Stomach (tissue), 8 donors: ENCODE measurements at regions not wholly inside any gene's neighbourhood (a gene's known extent, or its start where the extent isn't known, plus 50 kb on each side); places are given as distances from the start of the nearest gene placed in this dataset.

Source experiments
- DNase-seq, 2 donors: peaks; one replicate each; pipeline versions ENCODE4 v3.0.0 to v3.0.0-alpha.2; 2013 to 2019
- H3K27ac ChIP-seq, 5 donors: fragments of 200-600 bp in 4 of 5; sonication (generic) in 4 of 5; one replicate each; pipeline ENCODE4 v1.5.1; 2013 to 2019; ENCODE audit warnings: mild to moderate bottlenecking in 1 of 5, moderate library complexity in 1 of 5
- H3K27me3 ChIP-seq, 3 donors: fragments of 200-600 bp; sonication (generic); one replicate each; pipeline ENCODE4 v1.5.1; 2017 to 2019; ENCODE audit warnings: mixed run types in 1 of 3
- H3K36me3 ChIP-seq, 4 donors: fragments of 200-600 bp; sonication (generic); 1 replicate in 3 of 4; 2 replicates in 1 of 4; pipeline ENCODE4 v1.5.1; 2016 to 2019
- H3K4me1 ChIP-seq, 4 donors: fragments of 200-600 bp; sonication (generic); one replicate each; pipeline ENCODE4 v1.5.1; 2016 to 2019
- H3K4me3 ChIP-seq, 4 donors: fragments of 200-600 bp; sonication (generic) in 3 of 4; one replicate each; pipeline ENCODE4 v1.5.1; 2016 to 2019; ENCODE audit warnings: mild to moderate bottlenecking in 1 of 4
- H3K9me3 ChIP-seq, 4 donors: fragments of 200-600 bp; sonication (generic); one replicate each; pipeline ENCODE4 v1.5.1; 2016 to 2019
- EP300 ChIP-seq: sonication (generic); formaldehyde crosslinking; IDR thresholded peaks from one replicate; pipeline ENCODE4 v1.6.1; 2017; ENCODE audit warnings: antibody characterized with exemption
- POLR2A ChIP-seq, 4 donors: fragments of 450-650 bp; IDR thresholded peaks; one replicate each; pipeline ENCODE4 v1.6.1; 2016; ENCODE audit warnings: antibody characterized with exemption in 4 of 4, control low read depth in 2 of 4, mild to moderate bottlenecking in 1 of 4, moderate library complexity in 1 of 4
- POLR2AphosphoS5 ChIP-seq, 3 donors: sonication (generic); formaldehyde crosslinking; IDR thresholded peaks; one replicate each; pipeline ENCODE4 v1.6.1; 2016; ENCODE audit warnings: antibody characterized with exemption in 3 of 3
- WGBS, 5 donors: extraction: QIAGEN DNeasy Blood & Tissue Kit in 3 of 5; methylation state at CpG; one replicate each; pipeline versions ENCODE4 v1.1.5 to v1.1.7; 2013 to 2018; 5-methylcytosine and 5-hydroxymethylcytosine counted together
- intact Hi-C: fragments of 100-400 bp; cut with DNase I; formaldehyde crosslinking; loops from one replicate; pipeline ENCODE4 v1.15.1; 2023; ENCODE audit warnings: low total_unique reads
- TF ChIP-seq, protein P1 (sequence below), 7 experiments: fragments of 450-650 bp in 4 of 7; fragments of 200-600 bp in 3 of 7; sonication (generic) in 3 of 7; IDR thresholded peaks; one replicate each; pipeline ENCODE4 v1.5.1; 2016 to 2019; ENCODE audit warnings: antibody characterized with exemption in 7 of 7, control low read depth in 2 of 7, mild to moderate bottlenecking in 1 of 7
- donor health status: healthy with polysubstance abuse.
- donor health status: Bipolar disorder and iron deficiency.
- donor health status: healthy.

DNA sequence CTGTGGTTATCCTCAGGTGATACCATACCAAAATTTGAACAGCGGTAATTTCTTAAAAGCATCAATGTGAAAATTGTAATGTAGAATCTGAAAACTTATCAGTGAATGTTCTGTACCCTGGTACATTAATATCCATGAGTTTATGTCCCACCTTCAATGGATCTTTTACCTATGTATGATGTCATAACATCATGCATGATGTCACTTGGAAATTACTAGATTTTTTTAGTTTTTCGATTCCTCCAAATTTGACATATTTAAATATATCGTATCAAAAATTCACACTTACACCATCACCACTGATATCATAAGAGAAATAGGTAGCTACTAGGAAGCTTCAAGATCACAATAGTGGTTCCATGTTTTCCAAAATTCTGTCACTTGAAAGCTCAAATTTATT, 95.0 kb upstream of the AKR1E2 start:
- Histone ChIP-seq H3K4me3 (no peak overlapping the region), H3K27ac (no peak overlapping the region), H3K9me3 (no peaks in the 10 kb centered on the region), H3K27me3 (no peaks in the 10 kb centered on the region), H3K36me3 (no peaks in the 10 kb centered on the region), H3K4me1 (peaks cover 0 to 4% (median 0%) of the 10 kb centered on the region in 4 donors)
- WGBS, 5 donors, result 95 to 100% (median 98%) methylated on average over 3 of the region's 3 CpGs
- no peak for TF ChIP-seq POLR2AphosphoS5 (IDR thresholded peaks at IDR 0.05)
- TF ChIP-seq, protein P1, sequence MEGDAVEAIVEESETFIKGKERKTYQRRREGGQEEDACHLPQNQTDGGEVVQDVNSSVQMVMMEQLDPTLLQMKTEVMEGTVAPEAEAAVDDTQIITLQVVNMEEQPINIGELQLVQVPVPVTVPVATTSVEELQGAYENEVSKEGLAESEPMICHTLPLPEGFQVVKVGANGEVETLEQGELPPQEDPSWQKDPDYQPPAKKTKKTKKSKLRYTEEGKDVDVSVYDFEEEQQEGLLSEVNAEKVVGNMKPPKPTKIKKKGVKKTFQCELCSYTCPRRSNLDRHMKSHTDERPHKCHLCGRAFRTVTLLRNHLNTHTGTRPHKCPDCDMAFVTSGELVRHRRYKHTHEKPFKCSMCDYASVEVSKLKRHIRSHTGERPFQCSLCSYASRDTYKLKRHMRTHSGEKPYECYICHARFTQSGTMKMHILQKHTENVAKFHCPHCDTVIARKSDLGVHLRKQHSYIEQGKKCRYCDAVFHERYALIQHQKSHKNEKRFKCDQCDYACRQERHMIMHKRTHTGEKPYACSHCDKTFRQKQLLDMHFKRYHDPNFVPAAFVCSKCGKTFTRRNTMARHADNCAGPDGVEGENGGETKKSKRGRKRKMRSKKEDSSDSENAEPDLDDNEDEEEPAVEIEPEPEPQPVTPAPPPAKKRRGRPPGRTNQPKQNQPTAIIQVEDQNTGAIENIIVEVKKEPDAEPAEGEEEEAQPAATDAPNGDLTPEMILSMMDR (IDR thresholded peaks at IDR 0.05), result no peak
- TF ChIP-seq EP300, result no peak
- TF ChIP-seq POLR2A (IDR thresholded peaks at IDR 0.05), result no peak
- intact Hi-C loops, result no loop called here
- DNase-seq, result no peak

GRCh38 chr10:4725917-4726606, 99.9 kb upstream of the AKR1E2 start:
- H3K36me3 ChIP-seq, result no peaks in the 10 kb centered on the region
- H3K9me3 ChIP-seq, result no peaks in the 10 kb centered on the region
- DNase-seq, result peak in 1 of 2 donors; percentile 73
- no peaks in the 10 kb centered on the region for H3K27me3 ChIP-seq
- WGBS, 5 donors, result 28 to 44% (median 36%) methylated on average over 4 of the region's 4 CpGs
- peak overlapping the region in 4 of 5 donors; percentile 7 to 47 (median 27) for H3K27ac ChIP-seq
- no peak overlapping the region for H3K4me3 ChIP-seq
- H3K4me1 ChIP-seq, result peaks cover 0 to 14% (median 0%) of the 10 kb centered on the region in 4 donors
- TF ChIP-seq POLR2A (IDR thresholded peaks at IDR 0.05), result no peak
- TF ChIP-seq POLR2AphosphoS5 (IDR thresholded peaks at IDR 0.05), result peak in 2 of 3 donors; percentile 19 to 45
- intact Hi-C loops, result no loop called here

DNA sequence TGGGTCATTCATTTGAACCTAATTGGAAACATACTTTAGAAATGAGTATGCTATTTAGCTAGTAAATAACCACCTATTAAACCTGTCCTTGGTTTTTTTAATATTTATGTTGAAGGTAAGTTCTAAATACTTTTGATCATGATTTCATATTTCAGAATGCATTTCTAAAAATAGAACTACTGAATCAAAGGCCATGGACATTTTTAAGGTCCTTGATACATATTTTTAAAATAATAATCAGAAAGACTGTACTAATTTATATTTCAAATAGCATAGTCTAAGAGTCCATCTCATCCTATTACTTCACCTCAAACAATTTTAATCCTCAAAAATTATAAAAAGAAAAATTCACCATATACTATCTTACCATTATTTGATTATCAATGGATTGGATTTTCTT, 102.1 kb upstream of the AKR1E2 start:
- no peaks in the 10 kb centered on the region for H3K36me3 ChIP-seq
- no peaks in the 10 kb centered on the region for H3K27me3 ChIP-seq
- H3K9me3 ChIP-seq, result no peaks in the 10 kb centered on the region
- H3K27ac ChIP-seq, result no peak overlapping the region
- H3K4me1 ChIP-seq, result peaks cover 0 to 14% (median 0%) of the 10 kb centered on the region in 4 donors
- H3K4me3 ChIP-seq, result no peak overlapping the region
- TF ChIP-seq POLR2AphosphoS5 (IDR thresholded peaks at IDR 0.05) (no peak), POLR2A (IDR thresholded peaks at IDR 0.05) (no peak), EP300 (no peak)
- TF ChIP-seq, protein P1 (IDR thresholded peaks at IDR 0.05), result no peak
- no peak for DNase-seq
- intact Hi-C loops, result no loop called here

- Histone ChIP-seq H3K9me3 (no peaks in the 10 kb centered on the region), H3K4me3 (no peak overlapping the region), H3K27ac (no peak overlapping the region), H3K4me1 (peaks cover 0 to 14% (median 0%) of the 10 kb centered on the region in 4 donors), H3K36me3 (no peaks in the 10 kb centered on the region), H3K27me3 (no peaks in the 10 kb centered on the region)
- no peak for DNase-seq
- intact Hi-C loops, result no loop called here
- TF ChIP-seq EP300 (no peak), POLR2AphosphoS5 (IDR thresholded peaks at IDR 0.05) (no peak), POLR2A (IDR thresholded peaks at IDR 0.05) (no peak)
- TF ChIP-seq, protein P1 (IDR thresholded peaks at IDR 0.05), result no peak
- 93 to 98% (median 96%) methylated on average over 3 of the region's 3 CpGs for WGBS, 5 donors
Observed at GRCh38 chr10:4721999-4722753, 103.8 kb upstream of the AKR1E2 start.

DNA sequence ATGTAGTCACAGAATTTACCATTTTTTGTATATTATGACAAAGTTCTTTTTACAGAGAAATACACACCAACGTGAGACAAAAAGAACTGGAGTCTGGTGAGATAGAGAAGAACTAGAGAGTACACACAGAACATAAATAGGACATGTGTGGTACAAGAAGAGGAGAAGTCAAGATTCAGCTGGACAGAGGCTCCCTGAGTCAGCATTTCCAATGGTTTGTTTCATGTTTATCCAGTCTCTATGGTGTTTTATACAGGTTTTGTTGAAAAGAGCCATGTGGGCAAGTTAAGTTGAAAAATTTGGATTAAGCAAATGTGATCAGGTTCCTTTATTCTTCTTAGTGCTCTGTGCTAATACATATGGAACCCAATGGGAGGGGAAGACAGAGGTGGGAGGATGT, 105.5 kb upstream of the AKR1E2 start:
- peaks cover 0 to 5% (median 0%) of the 10 kb centered on the region in 4 donors for H3K4me1 ChIP-seq
- DNase-seq, result no peak
- 0 to 97% (median 71%) methylated on average over 1 of the region's 1 CpG for whole genome bisulfite sequencing, 5 donors
- no peak for TF ChIP-seq POLR2A (IDR thresholded peaks at IDR 0.05)
- TF ChIP-seq, protein P1 (IDR thresholded peaks at IDR 0.05), result no peak
- no peaks in the 10 kb centered on the region for H3K36me3 ChIP-seq
- no peaks in the 10 kb centered on the region for H3K9me3 ChIP-seq
- no peak overlapping the region for H3K27ac ChIP-seq
- intact Hi-C loops, result no loop called here
- H3K27me3 ChIP-seq, result no peaks in the 10 kb centered on the region
- no peak overlapping the region for H3K4me3 ChIP-seq
